GM18508 (cell line): ENCODE measurements at regions not wholly inside any gene's neighbourhood (a gene's known extent, or its start where the extent isn't known, plus 50 kb on each side); places are given as distances from the start of the nearest gene placed in this dataset.

Source experiments
- ATAC-seq: cut with Tn5 transposase; IDR thresholded peaks from one replicate; pipeline ENCODE4 v1.9.1; 2021; ENCODE audit warnings: moderate number of reproducible peaks; ENCODE audit not compliant: insufficient read depth, unreplicated experiment

- no peak for ATAC-seq
Observed at GRCh38 chr4:143054971-143055370, 129.7 kb upstream of the USP38 start.

DNA sequence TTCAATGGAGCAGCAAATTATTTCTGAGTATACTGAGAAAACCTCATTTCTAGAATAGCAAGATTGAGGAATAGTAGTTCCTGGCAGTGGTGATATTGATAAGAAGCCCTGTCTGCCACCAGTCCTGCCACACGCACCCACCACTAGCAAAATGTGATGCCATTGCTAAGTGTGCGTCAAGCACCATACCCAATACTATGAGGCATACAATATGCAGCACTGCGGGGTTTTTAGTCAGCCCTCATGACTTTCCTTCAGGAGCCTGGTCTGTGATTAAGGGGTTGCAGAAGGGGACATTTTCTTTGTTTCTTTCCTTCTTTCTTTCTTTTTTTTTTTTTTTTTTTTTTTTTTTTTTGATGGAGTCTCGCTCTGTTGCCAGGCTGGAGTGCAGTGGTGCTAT is 128.7 kb upstream of the USP38 start:
- no peak for ATAC-seq

DNA sequence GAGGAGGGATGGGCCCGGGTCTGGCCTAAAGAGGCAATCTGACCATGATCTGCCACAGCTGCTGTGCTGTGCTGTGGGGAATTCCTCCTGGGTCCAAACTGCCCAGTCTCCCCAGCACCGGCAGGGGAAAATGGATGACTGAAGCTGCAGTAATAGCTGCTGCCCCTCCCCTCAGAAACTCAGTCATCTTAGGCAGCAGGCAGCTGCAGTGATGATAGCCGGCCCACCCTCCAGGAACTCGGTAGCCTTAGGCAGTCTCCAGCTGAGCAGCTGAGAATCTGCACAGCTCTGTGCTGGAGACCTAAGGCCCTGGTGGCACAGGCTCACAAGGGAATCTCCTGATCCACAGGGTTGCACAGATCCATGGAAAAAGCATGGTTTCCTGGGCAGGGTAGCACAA is 113.4 kb upstream of the USP38 start:
- no peak for ATAC-seq

- no peak for ATAC-seq
Observed at GRCh38 chr4:143076723-143077122, 108.0 kb upstream of the USP38 start.

DNA sequence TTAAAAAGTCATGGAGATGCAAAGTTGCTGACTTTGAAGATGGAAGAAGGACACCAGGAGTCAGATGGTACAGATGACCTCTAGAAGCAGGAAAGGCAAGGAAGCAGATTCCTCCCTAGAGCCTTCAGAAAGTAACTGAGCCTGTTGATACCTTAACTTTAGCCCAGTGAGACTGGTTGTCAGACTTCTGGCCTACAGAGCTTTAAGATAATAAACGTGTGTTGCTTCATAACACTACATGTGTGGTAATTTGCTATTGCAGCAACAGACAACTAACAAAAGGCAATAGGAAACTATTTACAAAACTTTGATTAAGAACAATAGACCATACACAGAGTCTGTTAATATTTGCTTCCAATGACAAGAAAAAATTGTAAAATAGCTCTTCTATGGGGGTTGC is 102.0 kb upstream of the USP38 start:
- ATAC-seq = no peak

DNA sequence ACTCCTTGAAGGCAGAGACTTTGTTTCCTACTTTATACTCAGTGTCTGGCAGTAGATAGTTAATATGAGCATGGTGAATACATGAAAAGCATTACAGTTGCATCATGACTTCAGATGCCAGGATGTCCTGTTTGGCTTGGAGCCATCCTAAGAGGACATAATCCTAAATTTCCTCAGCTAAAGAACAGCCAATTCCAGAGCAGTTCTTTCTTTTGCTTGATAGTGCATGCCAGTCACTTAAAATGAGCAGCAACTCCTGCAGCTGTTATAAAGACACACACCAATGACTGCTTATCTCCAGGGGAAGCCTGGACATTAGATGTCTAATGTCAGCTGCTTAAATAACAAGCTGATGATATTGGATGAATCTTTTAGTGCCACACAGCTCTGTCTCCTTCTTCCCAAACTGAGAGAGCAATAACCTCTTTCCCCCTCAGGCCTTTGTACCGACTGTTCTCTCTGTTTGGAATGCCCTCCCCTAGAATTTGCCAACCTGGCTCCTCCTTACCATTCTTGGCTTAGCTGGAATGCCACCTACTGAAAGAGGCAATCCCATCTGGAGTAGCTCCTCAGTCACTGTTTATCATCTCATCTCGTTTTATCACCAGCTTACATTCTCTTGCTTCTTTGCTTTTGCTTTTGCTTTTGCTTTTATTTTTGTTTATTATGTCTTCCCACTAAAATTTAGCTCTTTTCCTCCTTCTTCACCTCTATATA is 100.8 kb upstream of the USP38 start:
- ATAC-seq = no peak

- no peak for ATAC-seq
Observed at GRCh38 chr4:143084566-143084965, 100.2 kb upstream of the USP38 start.

DNA sequence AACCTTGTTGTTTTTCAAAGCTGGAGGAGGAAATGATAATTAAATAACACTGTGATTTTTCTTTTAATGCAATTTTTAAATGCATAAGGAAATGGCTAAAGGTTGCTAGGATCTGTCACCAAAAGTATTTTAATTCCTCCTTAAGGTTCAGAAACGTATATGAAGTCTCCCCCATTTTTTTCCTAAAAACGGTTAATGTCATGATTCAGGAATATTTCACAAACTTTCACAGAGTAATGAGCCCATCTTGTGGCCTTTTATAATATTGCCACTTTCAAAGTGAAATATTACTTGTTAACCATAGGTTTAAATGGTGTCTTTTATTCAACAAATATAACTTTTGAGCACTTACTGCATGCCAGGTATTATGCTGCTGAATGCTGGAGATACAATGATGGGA is 99.5 kb upstream of the USP38 start:
- ATAC-seq = no peak

- ATAC-seq = no peak
Observed at GRCh38 chr4:143085659-143086058, 99.1 kb upstream of the USP38 start.

GRCh38 chr4:143089291-143089690 is 95.4 kb upstream of the USP38 start:
- no peak for ATAC-seq

GRCh38 chr4:143089847-143090246 is 94.9 kb upstream of the USP38 start:
- ATAC-seq = no peak

GRCh38 chr4:143091862-143092261 is 92.9 kb upstream of the USP38 start:
- ATAC-seq = no peak

GRCh38 chr4:143095447-143095846 is 89.3 kb upstream of the USP38 start:
- no peak for ATAC-seq

- ATAC-seq = no peak
Observed at GRCh38 chr4:143097751-143098150, 87.0 kb upstream of the USP38 start.

DNA sequence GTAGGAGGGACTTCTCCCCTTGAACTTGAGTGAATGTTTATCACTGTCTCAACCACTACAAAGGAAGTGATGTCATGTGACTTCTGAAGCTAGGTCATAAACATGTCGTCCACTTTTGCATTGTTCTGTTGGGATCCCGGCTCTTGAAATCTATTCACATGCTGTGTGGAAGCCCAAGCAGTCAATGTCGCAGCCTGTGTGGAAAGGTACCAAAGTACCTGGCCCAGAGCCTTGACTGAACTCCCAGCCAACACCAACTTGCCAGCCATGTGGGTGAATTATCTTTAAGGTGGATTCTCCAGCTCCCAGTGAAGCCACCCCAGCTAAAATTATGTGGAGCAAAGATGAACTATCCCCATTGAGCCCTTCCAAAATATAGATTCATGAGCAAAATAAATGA is 85.0 kb upstream of the USP38 start:
- no peak for ATAC-seq

- no peak for ATAC-seq
Observed at GRCh38 chr4:143109376-143109775, 75.3 kb upstream of the USP38 start.

DNA sequence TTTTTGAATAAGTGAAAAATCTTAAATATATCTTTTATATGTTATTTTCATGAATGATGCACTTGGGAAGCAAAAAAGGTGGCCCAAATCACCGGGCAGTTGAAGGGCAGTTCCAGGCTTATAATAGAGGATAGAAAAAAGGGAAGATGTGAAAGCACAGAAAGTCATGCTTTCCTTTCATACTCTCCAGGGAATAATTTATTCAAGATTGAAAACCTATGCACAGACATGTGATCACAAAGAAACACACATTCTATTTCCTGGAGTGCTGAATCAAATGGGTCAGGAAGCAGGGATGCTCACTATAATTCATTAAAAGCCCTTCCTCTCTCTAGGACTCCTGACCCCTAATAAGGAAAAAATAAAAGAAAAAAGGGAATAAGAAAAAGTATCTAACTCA is 66.1 kb upstream of the USP38 start:
- no peak for ATAC-seq

GRCh38 chr4:143127621-143128020 is 57.1 kb upstream of the USP38 start:
- ATAC-seq = no peak

GRCh38 chr4:143133977-143134376 is 50.7 kb upstream of the USP38 start:
- ATAC-seq = no peak
